ENCODE measurements at regions not wholly inside any gene's neighbourhood (a gene's known extent, or its start where the extent isn't known, plus 50 kb on each side); places are given as distances from the start of the nearest gene placed in this dataset.

GRCh38 chr4:144366425-144366824 is 225.9 kb upstream of the GYPA start:
- no peaks in the 10 kb centered on the region for H3K36me3 ChIP-seq (ENCODE audit: low read depth)
- H3K4me1 ChIP-seq (ENCODE audit: insufficient read depth, poor library complexity, severe bottlenecking) = no peaks in the 10 kb centered on the region
- H3K27ac ChIP-seq (ENCODE audit: poor library complexity, severe bottlenecking) = no peak overlapping the region
- DNase-seq (ENCODE audit: low spot score) (no peak), ATAC-seq (ENCODE audit: low read depth) (no peak)
- H3K4me3 ChIP-seq (ENCODE audit: severe bottlenecking) = no peak overlapping the region
- H3K27me3 ChIP-seq (ENCODE audit: insufficient read depth, poor library complexity, severe bottlenecking) = no peaks in the 10 kb centered on the region
- TF ChIP-seq, protein P1, sequence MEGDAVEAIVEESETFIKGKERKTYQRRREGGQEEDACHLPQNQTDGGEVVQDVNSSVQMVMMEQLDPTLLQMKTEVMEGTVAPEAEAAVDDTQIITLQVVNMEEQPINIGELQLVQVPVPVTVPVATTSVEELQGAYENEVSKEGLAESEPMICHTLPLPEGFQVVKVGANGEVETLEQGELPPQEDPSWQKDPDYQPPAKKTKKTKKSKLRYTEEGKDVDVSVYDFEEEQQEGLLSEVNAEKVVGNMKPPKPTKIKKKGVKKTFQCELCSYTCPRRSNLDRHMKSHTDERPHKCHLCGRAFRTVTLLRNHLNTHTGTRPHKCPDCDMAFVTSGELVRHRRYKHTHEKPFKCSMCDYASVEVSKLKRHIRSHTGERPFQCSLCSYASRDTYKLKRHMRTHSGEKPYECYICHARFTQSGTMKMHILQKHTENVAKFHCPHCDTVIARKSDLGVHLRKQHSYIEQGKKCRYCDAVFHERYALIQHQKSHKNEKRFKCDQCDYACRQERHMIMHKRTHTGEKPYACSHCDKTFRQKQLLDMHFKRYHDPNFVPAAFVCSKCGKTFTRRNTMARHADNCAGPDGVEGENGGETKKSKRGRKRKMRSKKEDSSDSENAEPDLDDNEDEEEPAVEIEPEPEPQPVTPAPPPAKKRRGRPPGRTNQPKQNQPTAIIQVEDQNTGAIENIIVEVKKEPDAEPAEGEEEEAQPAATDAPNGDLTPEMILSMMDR (IDR thresholded peaks at IDR 0.05; ENCODE audit: poor library complexity, severe bottlenecking) = no peak
- no peaks in the 10 kb centered on the region for H3K9me3 ChIP-seq (ENCODE audit: severe bottlenecking)

- DNase-seq (ENCODE audit: low spot score) = no peak
- no peak overlapping the region for H3K4me3 ChIP-seq (ENCODE audit: severe bottlenecking)
- no peaks in the 10 kb centered on the region for H3K4me1 ChIP-seq (ENCODE audit: insufficient read depth, poor library complexity, severe bottlenecking)
- H3K27ac ChIP-seq (ENCODE audit: poor library complexity, severe bottlenecking) = no peak overlapping the region
- TF ChIP-seq, protein P1 (IDR thresholded peaks at IDR 0.05; ENCODE audit: poor library complexity, severe bottlenecking) = no peak
- no peaks in the 10 kb centered on the region for H3K9me3 ChIP-seq (ENCODE audit: severe bottlenecking)
- no peak for ATAC-seq (ENCODE audit: low read depth)
- H3K27me3 ChIP-seq (ENCODE audit: insufficient read depth, poor library complexity, severe bottlenecking) = no peaks in the 10 kb centered on the region
- H3K36me3 ChIP-seq (ENCODE audit: low read depth) = no peaks in the 10 kb centered on the region
These were observed 231.0 kb upstream of the GYPA start for GRCh38 chr4:144371485-144371884.

- DNase-seq (ENCODE audit: low spot score) (no peak), ATAC-seq (ENCODE audit: low read depth) (no peak)
- no peaks in the 10 kb centered on the region for H3K27me3 ChIP-seq (ENCODE audit: insufficient read depth, poor library complexity, severe bottlenecking)
- H3K36me3 ChIP-seq (ENCODE audit: low read depth) = no peaks in the 10 kb centered on the region
- no peaks in the 10 kb centered on the region for H3K9me3 ChIP-seq (ENCODE audit: severe bottlenecking)
- H3K4me3 ChIP-seq (ENCODE audit: severe bottlenecking) = no peak overlapping the region
- no peak overlapping the region for H3K27ac ChIP-seq (ENCODE audit: poor library complexity, severe bottlenecking)
- H3K4me1 ChIP-seq (ENCODE audit: insufficient read depth, poor library complexity, severe bottlenecking) = no peaks in the 10 kb centered on the region
- TF ChIP-seq, protein P1 (IDR thresholded peaks at IDR 0.05; ENCODE audit: poor library complexity, severe bottlenecking) = no peak
These were observed 233.5 kb upstream of the GYPA start for GRCh38 chr4:144374065-144374464.

DNA sequence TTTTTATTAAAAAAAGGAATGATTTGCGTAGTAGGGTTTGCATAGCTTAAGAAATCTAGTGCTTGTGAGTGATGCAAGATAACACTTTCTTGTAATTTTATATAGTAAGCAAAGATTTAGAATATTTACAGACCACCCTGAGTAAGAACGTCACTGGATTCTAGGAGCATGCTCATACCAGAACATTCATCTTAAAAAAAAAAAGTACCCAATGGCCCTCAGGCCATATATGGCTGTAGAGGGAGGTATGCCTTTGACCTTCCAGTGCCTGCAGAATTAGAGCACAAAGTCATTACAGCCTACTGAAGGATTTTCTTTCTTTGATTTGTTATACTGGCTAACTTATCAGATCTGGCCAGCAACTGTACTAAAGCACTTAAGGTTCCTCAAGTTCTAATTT is 236.3 kb upstream of the GYPA start:
- Histone ChIP-seq H3K9me3 (ENCODE audit: severe bottlenecking) (no peaks in the 10 kb centered on the region), H3K4me3 (ENCODE audit: severe bottlenecking) (no peak overlapping the region), H3K4me1 (ENCODE audit: insufficient read depth, poor library complexity, severe bottlenecking) (no peaks in the 10 kb centered on the region), H3K36me3 (ENCODE audit: low read depth) (no peaks in the 10 kb centered on the region), H3K27me3 (ENCODE audit: insufficient read depth, poor library complexity, severe bottlenecking) (no peaks in the 10 kb centered on the region), H3K27ac (ENCODE audit: poor library complexity, severe bottlenecking) (no peak overlapping the region)
- TF ChIP-seq, protein P1 (IDR thresholded peaks at IDR 0.05; ENCODE audit: poor library complexity, severe bottlenecking) = no peak
- DNase-seq (ENCODE audit: low spot score) (no peak), ATAC-seq (ENCODE audit: low read depth) (no peak)

GRCh38 chr4:144384408-144384807 is 243.9 kb upstream of the GYPA start:
- Histone ChIP-seq H3K9me3 (ENCODE audit: severe bottlenecking) (no peaks in the 10 kb centered on the region), H3K4me3 (ENCODE audit: severe bottlenecking) (no peak overlapping the region), H3K27ac (ENCODE audit: poor library complexity, severe bottlenecking) (no peak overlapping the region), H3K4me1 (ENCODE audit: insufficient read depth, poor library complexity, severe bottlenecking) (no peaks in the 10 kb centered on the region), H3K36me3 (ENCODE audit: low read depth) (no peaks in the 10 kb centered on the region), H3K27me3 (ENCODE audit: insufficient read depth, poor library complexity, severe bottlenecking) (no peaks in the 10 kb centered on the region)
- TF ChIP-seq, protein P1 (IDR thresholded peaks at IDR 0.05; ENCODE audit: poor library complexity, severe bottlenecking) = no peak
- no peak for DNase-seq (ENCODE audit: low spot score)
- ATAC-seq (ENCODE audit: low read depth) = no peak
